ENCODE measurements at regions not wholly inside any gene's neighbourhood (a gene's known extent, or its start where the extent isn't known, plus 50 kb on each side); places are given as distances from the start of the nearest gene placed in this dataset.

DNA sequence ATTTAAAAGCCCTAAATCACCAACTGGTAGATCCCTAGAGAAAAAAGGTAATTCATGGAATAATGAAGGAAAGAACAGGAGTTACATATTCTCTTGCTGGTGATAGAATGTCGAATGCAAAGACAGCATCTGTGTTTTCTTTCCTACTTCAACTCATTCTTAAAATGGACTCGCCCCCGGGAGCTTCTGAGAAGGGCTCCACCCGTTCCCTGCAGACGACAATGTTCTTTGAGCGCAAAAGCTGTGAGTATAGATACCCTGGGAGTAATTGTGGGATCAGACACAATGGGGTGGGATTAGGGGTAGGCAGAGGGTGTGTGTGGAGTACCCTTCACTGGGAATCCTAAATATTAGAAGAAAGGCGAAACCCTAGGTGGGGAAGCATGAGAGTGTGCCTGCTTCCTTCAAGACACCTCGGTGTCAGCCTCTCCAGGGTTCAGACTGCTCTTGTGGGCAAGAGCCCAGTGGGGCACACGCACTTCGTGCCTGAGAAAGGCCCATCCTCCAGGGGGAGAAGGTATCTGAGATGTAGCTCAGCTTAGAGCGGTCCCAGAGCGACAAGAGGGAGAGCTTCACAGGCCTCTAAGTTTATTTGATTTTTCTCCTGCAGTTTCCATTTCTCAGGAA is 123.3 kb upstream of the DPYD start:
- Histone ChIP-seq H3F3A (ENCODE audit: low read depth) (peaks cover 9% of the 10 kb centered on the region), H3K79me2 (ENCODE audit: low read depth) (no peaks in the 10 kb centered on the region), H3K9me3 (ENCODE audit: low read depth) (no peaks in the 10 kb centered on the region), H3K27me3 (peaks cover 71% of the 10 kb centered on the region), H3K27ac (no peak overlapping the region), H3K36me3 (no peaks in the 10 kb centered on the region), H3K4me1 (peaks cover 20% of the 10 kb centered on the region), H4K20me1 (ENCODE audit: low read depth) (peaks cover 27% of the 10 kb centered on the region), H2AFZ (replicated peaks) (no peak overlapping the region), H3K9ac (no peak overlapping the region), H3K4me3 (no peak overlapping the region), H3K4me2 (peak overlapping the region; percentile 42)
- Mint-ChIP-seq H3K36me3 (no peaks in the 10 kb centered on the region), H3K9me3 (peaks cover 3% of the 10 kb centered on the region), H3K4me3 (peak overlapping the region; percentile 87), H3K4me1 (peaks cover 25% of the 10 kb centered on the region), H3K27ac (no peak overlapping the region), H3K27me3 (ENCODE audit: insufficient read depth, low read depth) (peaks cover 29% of the 10 kb centered on the region)
- no peak for DNase-seq (ENCODE audit: low spot score)
- TF ChIP-seq, protein P1, sequence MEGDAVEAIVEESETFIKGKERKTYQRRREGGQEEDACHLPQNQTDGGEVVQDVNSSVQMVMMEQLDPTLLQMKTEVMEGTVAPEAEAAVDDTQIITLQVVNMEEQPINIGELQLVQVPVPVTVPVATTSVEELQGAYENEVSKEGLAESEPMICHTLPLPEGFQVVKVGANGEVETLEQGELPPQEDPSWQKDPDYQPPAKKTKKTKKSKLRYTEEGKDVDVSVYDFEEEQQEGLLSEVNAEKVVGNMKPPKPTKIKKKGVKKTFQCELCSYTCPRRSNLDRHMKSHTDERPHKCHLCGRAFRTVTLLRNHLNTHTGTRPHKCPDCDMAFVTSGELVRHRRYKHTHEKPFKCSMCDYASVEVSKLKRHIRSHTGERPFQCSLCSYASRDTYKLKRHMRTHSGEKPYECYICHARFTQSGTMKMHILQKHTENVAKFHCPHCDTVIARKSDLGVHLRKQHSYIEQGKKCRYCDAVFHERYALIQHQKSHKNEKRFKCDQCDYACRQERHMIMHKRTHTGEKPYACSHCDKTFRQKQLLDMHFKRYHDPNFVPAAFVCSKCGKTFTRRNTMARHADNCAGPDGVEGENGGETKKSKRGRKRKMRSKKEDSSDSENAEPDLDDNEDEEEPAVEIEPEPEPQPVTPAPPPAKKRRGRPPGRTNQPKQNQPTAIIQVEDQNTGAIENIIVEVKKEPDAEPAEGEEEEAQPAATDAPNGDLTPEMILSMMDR (IDR thresholded peaks at IDR 0.05), result no peak
- no peak for TF ChIP-seq EZH2 (IDR thresholded peaks at IDR 0.05)
- no peak for TF ChIP-seq EZH2phosphoT487 (IDR thresholded peaks at IDR 0.05)

DNA sequence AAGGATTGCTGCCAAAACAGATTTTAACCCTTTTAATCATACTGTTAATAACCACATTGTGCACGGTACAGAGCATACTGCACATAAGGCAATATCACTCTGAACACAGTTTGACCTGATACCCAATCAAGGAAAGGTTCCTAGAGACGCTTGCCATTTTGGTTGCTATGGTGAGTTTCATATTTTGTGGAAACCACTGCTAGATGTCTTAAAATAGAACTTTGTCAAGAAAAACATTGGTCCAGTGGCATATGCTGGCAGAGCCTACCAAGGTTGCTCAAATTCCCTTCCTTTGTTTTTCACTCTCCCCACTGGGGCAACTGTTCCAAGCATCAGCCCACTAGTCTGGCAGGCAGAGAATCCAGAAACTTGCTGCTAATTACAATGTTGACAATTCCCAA is 114.8 kb upstream of the DPYD start:
- no peak for DNase-seq (ENCODE audit: low spot score)
- Histone ChIP-seq H3K36me3 (no peaks in the 10 kb centered on the region), H3K9me3 (ENCODE audit: low read depth) (no peaks in the 10 kb centered on the region), H3K27me3 (no peaks in the 10 kb centered on the region), H3K4me1 (peaks cover 8% of the 10 kb centered on the region), H3K79me2 (ENCODE audit: low read depth) (no peaks in the 10 kb centered on the region), H3K9ac (no peak overlapping the region), H3F3A (ENCODE audit: low read depth) (no peaks in the 10 kb centered on the region), H4K20me1 (ENCODE audit: low read depth) (no peaks in the 10 kb centered on the region), H2AFZ (replicated peaks) (no peak overlapping the region), H3K27ac (no peak overlapping the region), H3K4me2 (no peak overlapping the region), H3K4me3 (no peak overlapping the region)
- no peaks in the 10 kb centered on the region for H3K9me3 Mint-ChIP-seq
- TF ChIP-seq, protein P1 (IDR thresholded peaks at IDR 0.05), result no peak
- TF ChIP-seq EZH2phosphoT487 (IDR thresholded peaks at IDR 0.05), result no peak
- TF ChIP-seq EZH2 (IDR thresholded peaks at IDR 0.05), result no peak
- no peaks in the 10 kb centered on the region for H3K36me3 Mint-ChIP-seq
- H3K27me3 Mint-ChIP-seq (ENCODE audit: insufficient read depth, low read depth), result no peaks in the 10 kb centered on the region
- H3K4me3 Mint-ChIP-seq, result no peak overlapping the region
- H3K4me1 Mint-ChIP-seq, result peaks cover 6% of the 10 kb centered on the region
- no peak overlapping the region for H3K27ac Mint-ChIP-seq

DNA sequence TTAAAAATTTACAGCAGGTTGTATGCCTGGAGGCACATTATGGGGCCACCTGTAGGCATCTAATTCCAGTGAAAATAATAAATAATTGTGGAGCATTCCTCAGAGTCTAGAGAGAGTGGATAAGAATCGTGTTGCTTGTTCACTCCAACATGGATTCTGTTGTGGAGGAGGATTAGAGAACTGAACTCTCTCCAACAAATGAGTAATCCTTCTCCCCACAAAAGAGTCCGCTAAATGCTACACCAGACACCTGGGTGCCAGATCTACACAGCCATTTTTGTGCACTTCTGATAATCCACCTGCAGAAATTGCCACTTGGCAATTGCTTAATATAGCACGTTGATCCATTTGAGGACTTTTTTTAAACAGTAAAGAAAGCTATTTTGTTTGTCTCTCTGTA is 113.7 kb upstream of the DPYD start:
- TF ChIP-seq, protein P1 (IDR thresholded peaks at IDR 0.05), result no peak
- TF ChIP-seq EZH2phosphoT487 (IDR thresholded peaks at IDR 0.05) (no peak), EZH2 (IDR thresholded peaks at IDR 0.05) (no peak)
- Mint-ChIP-seq H3K27ac (no peak overlapping the region), H3K9me3 (no peaks in the 10 kb centered on the region)

More for the DNA sequence above, 113.7 kb upstream of the DPYD start:
- peaks cover 8% of the 10 kb centered on the region for H3K4me1 ChIP-seq
- DNase-seq (ENCODE audit: low spot score), result peak; percentile 6
- H3K9ac ChIP-seq, result no peak overlapping the region
- H3K4me1 Mint-ChIP-seq, result peaks cover 8% of the 10 kb centered on the region
- no peak overlapping the region for H3K27ac ChIP-seq
- no peak overlapping the region for H3K4me2 ChIP-seq
- no peaks in the 10 kb centered on the region for H3K9me3 ChIP-seq (ENCODE audit: low read depth)
- no peaks in the 10 kb centered on the region for H3K79me2 ChIP-seq (ENCODE audit: low read depth)
- no peaks in the 10 kb centered on the region for H3K36me3 ChIP-seq
- H3F3A ChIP-seq (ENCODE audit: low read depth), result no peaks in the 10 kb centered on the region
- no peaks in the 10 kb centered on the region for H4K20me1 ChIP-seq (ENCODE audit: low read depth)
- no peaks in the 10 kb centered on the region for H3K27me3 Mint-ChIP-seq (ENCODE audit: insufficient read depth, low read depth)
- H3K4me3 ChIP-seq, result no peak overlapping the region
- H3K4me3 Mint-ChIP-seq, result no peak overlapping the region
- H3K27me3 ChIP-seq, result no peaks in the 10 kb centered on the region
- no peaks in the 10 kb centered on the region for H3K36me3 Mint-ChIP-seq
- H2AFZ ChIP-seq (replicated peaks), result no peak overlapping the region

All from neural progenitor cell (in vitro differentiated cells).